ENCODE measurements at regions not wholly inside any gene's neighbourhood (a gene's known extent, or its start where the extent isn't known, plus 50 kb on each side); places are given as distances from the start of the nearest gene placed in this dataset.

- no peak for TF ChIP-seq ZNF274 (IDR thresholded peaks at IDR 0.05; ENCODE audit: low read depth, low read length)
- no peak for TF ChIP-seq YY1 (IDR thresholded peaks at IDR 0.05; ENCODE audit: insufficient read depth, insufficient read length)
- no peak for TF ChIP-seq SUZ12 (IDR thresholded peaks at IDR 0.05; ENCODE audit: extremely low read depth, insufficient read depth, insufficient read length)
These were observed 183.8 kb upstream of the XYLT1 start for GRCh38 chr16:17654571-17654970.
